K562 (cell line): ENCODE measurements at regions not wholly inside any gene's neighbourhood (a gene's known extent, or its start where the extent isn't known, plus 50 kb on each side); places are given as distances from the start of the nearest gene placed in this dataset.

ENCODE experiments used
- IRF2 ChIP-seq: sonication (generic); formaldehyde crosslinking; IDR thresholded peaks from 2 replicates; pipeline ENCODE4 v1.8.1; 2022; ENCODE audit warnings: mild to moderate bottlenecking, missing genetic modification reagents
- MTA2 ChIP-seq: fragments of 450-650 bp; IDR thresholded peaks from 2 replicates; pipeline ENCODE4 v1.6.1; 2016; ENCODE audit warnings: low read depth
- RFX5 ChIP-seq: IDR thresholded peaks from 2 replicates; pipeline ENCODE4 v1.6.1; 2011; ENCODE audit warnings: low read depth, mild to moderate bottlenecking, improper control_type of control experiment, low read length
- ZNF134 ChIP-seq: fragments of 250-450 bp; sonication (Bioruptor Pico); conservative IDR thresholded peaks from 2 replicates; pipeline ENCODE4 v1.4.0; 2020

DNA sequence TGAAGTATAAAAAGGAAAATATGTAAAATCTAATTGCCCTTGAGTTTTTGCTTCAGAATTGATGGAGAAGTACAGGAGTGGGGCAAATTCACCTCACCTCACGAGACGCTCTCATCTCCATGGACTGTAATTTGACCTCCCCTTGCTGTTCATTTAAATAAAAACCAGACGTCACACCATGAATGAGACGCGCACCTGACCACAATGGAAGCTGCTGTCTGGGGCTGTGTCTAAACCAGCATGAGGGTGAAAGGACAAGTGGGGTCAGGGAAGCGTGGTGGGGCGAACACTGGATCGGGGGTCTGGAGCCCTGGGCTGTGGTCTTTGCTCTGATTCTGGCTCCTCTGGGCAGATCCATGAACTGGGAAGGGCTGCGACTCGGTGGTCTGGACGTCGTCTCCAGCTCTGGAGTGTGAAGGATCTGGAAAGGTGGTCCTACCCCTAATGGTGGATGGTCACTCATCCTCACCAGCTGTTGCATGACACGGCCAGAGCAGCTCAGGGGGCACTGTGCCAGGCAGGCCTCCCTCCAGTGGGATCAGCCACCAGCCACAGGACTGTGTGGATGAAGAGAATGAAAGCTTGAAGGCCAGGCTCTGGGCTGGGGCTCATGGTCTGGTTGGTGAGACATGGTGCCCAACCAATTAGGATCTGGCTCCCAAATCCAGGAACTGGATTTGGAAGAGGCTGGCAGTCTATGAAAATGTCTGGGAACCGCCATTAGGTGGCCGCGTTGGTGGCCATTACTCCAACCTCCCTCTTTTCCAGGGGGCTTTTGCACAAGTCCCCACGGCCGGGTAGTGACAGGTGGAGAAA lies 728.6 kb downstream of the PTPRU start:
- no peak for TF ChIP-seq ZNF134 (CRISPR knock-in tag)
- TF ChIP-seq RFX5 = no peak
- no peak for TF ChIP-seq IRF2 (CRISPR knock-in tag)
- no peak for TF ChIP-seq MTA2
